Mesothelial cell of epicardium (in vitro differentiated cells): ENCODE measurements at regions not wholly inside any gene's neighbourhood (a gene's known extent, or its start where the extent isn't known, plus 50 kb on each side); places are given as distances from the start of the nearest gene placed in this dataset.

Source experiments
- DNase-seq, 2 experiments: peaks; one replicate each; pipeline ENCODE4 v3.0.0; 2021; ENCODE audit warnings: low spot score in 2 of 2; ENCODE audit not compliant: unreplicated experiment in 2 of 2
- H3K27ac Mint-ChIP-seq: 2 replicates; pipeline ENCODE4 v1.8.0; 2021; ENCODE audit warnings: mixed read lengths
- H3K27me3 Mint-ChIP-seq: 2 replicates; pipeline ENCODE4 v1.8.0; 2021; ENCODE audit warnings: low read depth, mixed read lengths
- H3K36me3 Mint-ChIP-seq: 2 replicates; pipeline ENCODE4 v1.8.0; 2021; ENCODE audit warnings: mixed read lengths
- H3K4me1 Mint-ChIP-seq: 2 replicates; pipeline ENCODE4 v1.8.0; 2021; ENCODE audit warnings: mixed read lengths
- H3K4me3 Mint-ChIP-seq: 2 replicates; pipeline ENCODE4 v1.8.0; 2021; ENCODE audit warnings: mild to moderate bottlenecking, moderate library complexity, mixed read lengths
- H3K9me3 Mint-ChIP-seq: 2 replicates; pipeline ENCODE4 v1.8.0; 2021; ENCODE audit warnings: mixed read lengths
- TF ChIP-seq, protein P1 (sequence below): fragments of 200-600 bp; sonication (generic); IDR thresholded peaks from one replicate; pipeline ENCODE4 v1.5.0; 2021; ENCODE audit warnings: antibody characterized with exemption; ENCODE audit not compliant: unreplicated experiment

DNA sequence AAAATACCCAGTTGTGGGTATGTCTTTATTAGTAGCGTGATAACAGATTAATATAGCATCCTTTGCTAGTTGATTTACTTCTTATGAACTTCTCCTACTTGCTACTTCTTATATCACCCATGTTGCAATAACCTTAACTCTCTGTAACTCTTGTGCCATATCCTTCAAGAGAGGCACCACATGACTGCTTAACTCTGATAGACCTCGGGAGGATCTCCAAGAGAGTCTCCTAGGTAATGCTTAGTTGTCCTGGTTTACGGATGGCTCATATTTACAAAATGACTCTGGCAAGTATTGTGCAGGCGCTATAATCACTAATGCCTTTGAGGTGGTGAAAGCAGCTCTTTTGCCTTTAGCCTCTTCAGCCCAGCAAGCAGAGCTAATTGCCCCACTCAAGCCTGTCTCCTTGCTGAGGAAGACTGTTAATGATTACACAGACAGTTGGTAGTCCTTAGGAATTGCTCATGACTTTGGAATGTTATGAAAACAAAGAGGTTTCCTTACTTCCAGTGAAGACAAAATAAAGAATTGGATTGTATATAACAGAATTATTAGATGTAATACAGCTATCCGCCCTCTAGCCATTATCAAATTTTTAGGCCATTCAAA lies 1305.8 kb downstream of the PCDH7 start:
- H3K27me3 Mint-ChIP-seq: no peaks in the 10 kb centered on the region
- TF ChIP-seq, protein P1, sequence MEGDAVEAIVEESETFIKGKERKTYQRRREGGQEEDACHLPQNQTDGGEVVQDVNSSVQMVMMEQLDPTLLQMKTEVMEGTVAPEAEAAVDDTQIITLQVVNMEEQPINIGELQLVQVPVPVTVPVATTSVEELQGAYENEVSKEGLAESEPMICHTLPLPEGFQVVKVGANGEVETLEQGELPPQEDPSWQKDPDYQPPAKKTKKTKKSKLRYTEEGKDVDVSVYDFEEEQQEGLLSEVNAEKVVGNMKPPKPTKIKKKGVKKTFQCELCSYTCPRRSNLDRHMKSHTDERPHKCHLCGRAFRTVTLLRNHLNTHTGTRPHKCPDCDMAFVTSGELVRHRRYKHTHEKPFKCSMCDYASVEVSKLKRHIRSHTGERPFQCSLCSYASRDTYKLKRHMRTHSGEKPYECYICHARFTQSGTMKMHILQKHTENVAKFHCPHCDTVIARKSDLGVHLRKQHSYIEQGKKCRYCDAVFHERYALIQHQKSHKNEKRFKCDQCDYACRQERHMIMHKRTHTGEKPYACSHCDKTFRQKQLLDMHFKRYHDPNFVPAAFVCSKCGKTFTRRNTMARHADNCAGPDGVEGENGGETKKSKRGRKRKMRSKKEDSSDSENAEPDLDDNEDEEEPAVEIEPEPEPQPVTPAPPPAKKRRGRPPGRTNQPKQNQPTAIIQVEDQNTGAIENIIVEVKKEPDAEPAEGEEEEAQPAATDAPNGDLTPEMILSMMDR: no peak
- H3K4me1 Mint-ChIP-seq: peaks cover 18% of the 10 kb centered on the region
- no peaks in the 10 kb centered on the region for H3K36me3 Mint-ChIP-seq
- H3K4me3 Mint-ChIP-seq: no peak overlapping the region
- peaks cover 6% of the 10 kb centered on the region for H3K9me3 Mint-ChIP-seq
- no peak for DNase-seq
- H3K27ac Mint-ChIP-seq: no peak overlapping the region

DNA sequence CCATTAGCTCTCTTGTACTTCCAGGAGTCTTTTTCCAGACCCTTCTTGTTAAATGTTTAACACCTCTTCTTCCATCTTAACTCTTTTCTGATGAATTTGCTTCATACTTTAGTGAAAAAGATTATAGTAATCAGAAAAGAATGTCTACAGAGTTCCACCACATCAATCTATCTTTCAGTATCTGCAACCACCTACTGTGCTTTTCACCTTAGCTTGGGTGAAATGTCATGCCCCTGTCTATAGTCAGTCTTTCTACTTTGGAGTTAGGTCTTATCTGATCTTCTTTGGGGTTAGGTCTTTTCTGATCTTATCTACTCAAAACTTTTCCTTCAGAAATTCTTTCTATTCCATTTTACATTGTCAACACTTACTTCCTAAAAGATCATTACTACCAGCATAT lies 1310.2 kb downstream of the PCDH7 start:
- DNase-seq: no peak
- H3K4me1 Mint-ChIP-seq: no peaks in the 10 kb centered on the region
- H3K27ac Mint-ChIP-seq: no peak overlapping the region
- TF ChIP-seq, protein P1: no peak
- peaks cover 12% of the 10 kb centered on the region for H3K9me3 Mint-ChIP-seq
- no peaks in the 10 kb centered on the region for H3K27me3 Mint-ChIP-seq
- no peaks in the 10 kb centered on the region for H3K36me3 Mint-ChIP-seq
- H3K4me3 Mint-ChIP-seq: no peak overlapping the region

DNA sequence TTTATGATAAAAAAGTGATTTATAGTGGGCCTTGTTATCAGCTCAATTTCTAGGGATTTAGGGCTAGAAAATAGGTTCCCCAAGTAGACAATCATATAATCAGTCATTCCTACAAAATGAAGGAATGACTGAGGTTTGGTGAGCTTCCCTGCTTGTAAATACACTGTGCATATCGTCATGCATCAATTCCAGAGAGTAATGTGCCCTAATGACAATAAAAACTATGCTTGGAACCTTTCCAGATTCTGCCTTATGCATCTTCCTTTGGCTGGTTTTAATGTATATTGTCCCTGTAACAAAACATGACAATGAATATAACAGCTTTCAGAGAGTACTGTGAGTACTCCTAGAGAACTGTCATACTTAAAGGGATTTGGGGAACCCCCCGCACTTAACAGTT lies 1310.9 kb downstream of the PCDH7 start:
- Mint-ChIP-seq H3K4me3 (no peak overlapping the region), H3K4me1 (peaks cover 4% of the 10 kb centered on the region), H3K27me3 (no peaks in the 10 kb centered on the region), H3K27ac (no peak overlapping the region), H3K36me3 (no peaks in the 10 kb centered on the region), H3K9me3 (peaks cover 7% of the 10 kb centered on the region)
- DNase-seq: no peak
- TF ChIP-seq, protein P1: no peak

DNA sequence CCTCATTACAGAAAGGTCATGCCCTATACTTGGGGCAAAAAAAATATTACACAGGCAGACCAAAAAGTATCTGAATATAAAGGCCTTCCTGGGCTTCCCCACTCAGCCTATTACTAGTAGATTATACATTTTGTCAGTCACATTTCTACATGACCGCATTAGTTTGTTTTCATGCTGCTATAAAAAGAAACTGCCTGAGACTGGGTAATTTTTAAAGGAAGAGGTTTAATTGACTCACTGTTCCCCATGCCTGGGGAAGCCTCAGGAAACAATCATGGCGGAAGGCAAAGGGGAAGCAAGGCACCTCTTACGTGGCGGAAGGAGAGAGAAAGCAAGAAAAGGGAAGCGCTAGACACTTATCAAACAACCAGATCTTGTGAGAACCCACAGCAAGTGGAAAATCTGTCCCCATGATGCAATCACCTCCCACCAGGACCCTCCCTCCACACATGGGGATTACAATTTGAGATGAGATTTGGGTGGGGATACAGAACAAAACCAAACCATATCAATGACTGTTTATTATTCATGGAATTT lies 1312.0 kb downstream of the PCDH7 start:
- Mint-ChIP-seq H3K4me3 (no peak overlapping the region), H3K27ac (no peak overlapping the region), H3K36me3 (no peaks in the 10 kb centered on the region), H3K27me3 (no peaks in the 10 kb centered on the region), H3K9me3 (peaks cover 7% of the 10 kb centered on the region), H3K4me1 (peaks cover 14% of the 10 kb centered on the region)
- TF ChIP-seq, protein P1: no peak
- no peak for DNase-seq

DNA sequence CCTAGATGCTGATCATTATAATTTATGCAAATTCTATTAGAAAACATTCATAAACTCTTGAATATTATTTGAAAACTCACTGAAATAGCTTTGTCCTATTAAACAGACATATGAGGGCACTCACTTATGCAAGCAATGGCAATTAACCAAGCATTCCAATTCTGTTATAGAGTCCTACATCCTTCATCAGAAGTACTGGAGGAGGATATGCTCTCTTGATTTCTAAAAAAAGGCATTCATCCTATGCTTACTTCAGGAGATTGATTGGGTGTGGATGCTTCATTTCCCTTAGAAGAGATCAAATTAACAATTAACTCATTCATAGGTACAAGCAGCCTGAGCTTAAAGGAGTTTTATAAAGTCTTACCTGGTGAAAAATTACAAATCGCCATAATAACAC lies 1317.2 kb downstream of the PCDH7 start:
- peaks cover 21% of the 10 kb centered on the region for H3K4me1 Mint-ChIP-seq
- peaks cover 4% of the 10 kb centered on the region for H3K9me3 Mint-ChIP-seq
- no peaks in the 10 kb centered on the region for H3K36me3 Mint-ChIP-seq
- no peak overlapping the region for H3K4me3 Mint-ChIP-seq
- TF ChIP-seq, protein P1: no peak
- no peak overlapping the region for H3K27ac Mint-ChIP-seq
- DNase-seq: no peak
- no peaks in the 10 kb centered on the region for H3K27me3 Mint-ChIP-seq
